ENCODE measurements at regions not wholly inside any gene's neighbourhood (a gene's known extent, or its start where the extent isn't known, plus 50 kb on each side); places are given as distances from the start of the nearest gene placed in this dataset.

GRCh38 chr2:65686928-65687521 lies 254.6 kb upstream of the SPRED2 start:
- DNase-seq (ENCODE audit: low spot score) = no peak

GRCh38 chr2:65681503-65681902 lies 249.1 kb upstream of the SPRED2 start:
- DNase-seq (ENCODE audit: low spot score) = no peak

- no peak for DNase-seq (ENCODE audit: low spot score)
These were observed 246.5 kb upstream of the SPRED2 start for GRCh38 chr2:65678779-65679391.

GRCh38 chr2:65675350-65675749 lies 243.0 kb upstream of the SPRED2 start:
- DNase-seq (ENCODE audit: low spot score) = no peak

- no peak for DNase-seq (ENCODE audit: low spot score)
These were observed 239.4 kb upstream of the SPRED2 start for GRCh38 chr2:65671670-65672242.

- no peak for DNase-seq (ENCODE audit: low spot score)
These were observed 237.2 kb upstream of the SPRED2 start for GRCh38 chr2:65669574-65669973.

GRCh38 chr2:65668744-65669143 lies 236.3 kb upstream of the SPRED2 start:
- DNase-seq (ENCODE audit: low spot score) = no peak

- peak; percentile 36 for DNase-seq (ENCODE audit: low spot score)
These were observed 233.8 kb upstream of the SPRED2 start for GRCh38 chr2:65666156-65666725.

GRCh38 chr2:65664931-65665330 lies 232.5 kb upstream of the SPRED2 start:
- DNase-seq (ENCODE audit: low spot score) = no peak

GRCh38 chr2:65663831-65664407 lies 231.5 kb upstream of the SPRED2 start:
- DNase-seq (ENCODE audit: low spot score) = no peak

GRCh38 chr2:65662654-65663432 lies 230.4 kb upstream of the SPRED2 start:
- peak; percentile 77 for DNase-seq (ENCODE audit: low spot score)

- DNase-seq (ENCODE audit: low spot score) = peak; percentile 30
These were observed 229.7 kb upstream of the SPRED2 start for GRCh38 chr2:65661980-65662653.

GRCh38 chr2:65660340-65660739 lies 227.9 kb upstream of the SPRED2 start:
- no peak for DNase-seq (ENCODE audit: low spot score)

GRCh38 chr2:65658881-65659280 lies 226.5 kb upstream of the SPRED2 start:
- no peak for DNase-seq (ENCODE audit: low spot score)

GRCh38 chr2:65658266-65658665 lies 225.9 kb upstream of the SPRED2 start:
- DNase-seq (ENCODE audit: low spot score) = no peak

GRCh38 chr2:65656160-65656718 lies 223.8 kb upstream of the SPRED2 start:
- DNase-seq (ENCODE audit: low spot score) = no peak

- no peak for DNase-seq (ENCODE audit: low spot score)
These were observed 222.6 kb upstream of the SPRED2 start for GRCh38 chr2:65655000-65655399.

GRCh38 chr2:65654496-65654895 lies 222.1 kb upstream of the SPRED2 start:
- no peak for DNase-seq (ENCODE audit: low spot score)

GRCh38 chr2:65652066-65652465 lies 219.7 kb upstream of the SPRED2 start:
- no peak for DNase-seq (ENCODE audit: low spot score)

- no peak for DNase-seq (ENCODE audit: low spot score)
These were observed 217.6 kb upstream of the SPRED2 start for GRCh38 chr2:65649811-65650589.

Measured in GM03348 (cell line).